Endodermal cell (in vitro differentiated cells): ENCODE measurements at regions not wholly inside any gene's neighbourhood (a gene's known extent, or its start where the extent isn't known, plus 50 kb on each side); places are given as distances from the start of the nearest gene placed in this dataset.

Source experiments
- DNase-seq: peaks from one replicate; pipeline ENCODE4 v3.0.0-alpha.2; 2017
- H3K27ac ChIP-seq: 2 replicates; pipeline ENCODE4 v1.5.1; 2013; ENCODE audit warnings: mild to moderate bottlenecking, low read depth, low read length, moderate library complexity
- H3K27me3 ChIP-seq: 2 replicates; pipeline ENCODE4 v1.6.1; 2013; ENCODE audit warnings: mild to moderate bottlenecking, low read length, moderate library complexity; ENCODE audit not compliant: insufficient read depth, control insufficient read depth, poor library complexity, severe bottlenecking
- H3K36me3 ChIP-seq: 2 replicates; pipeline ENCODE4 v1.7.0; 2013; ENCODE audit warnings: mild to moderate bottlenecking, low read length, moderate library complexity; ENCODE audit not compliant: control insufficient read depth, insufficient read depth
- H3K4me1 ChIP-seq: one replicate; pipeline ENCODE4 v1.7.0; 2013; ENCODE audit warnings: low read length; ENCODE audit not compliant: control insufficient read depth, insufficient read depth
- H3K4me3 ChIP-seq: 2 replicates; pipeline ENCODE4 v1.5.1; 2013; ENCODE audit warnings: mild to moderate bottlenecking, low read length, moderate library complexity
- H3K9ac ChIP-seq: 2 replicates; pipeline ENCODE4 v1.6.1; 2013; ENCODE audit warnings: mild to moderate bottlenecking, low read length, moderate library complexity; ENCODE audit not compliant: poor library complexity, severe bottlenecking; ENCODE audit errors: extremely low read depth
- H3K9me3 ChIP-seq: 2 replicates; pipeline ENCODE4 v1.6.1; 2013; ENCODE audit warnings: mild to moderate bottlenecking, low read length, moderate library complexity; ENCODE audit not compliant: control insufficient read depth
- H3K27ac Mint-ChIP-seq: 2 replicates; pipeline ENCODE4 v1.8.0; 2020; ENCODE audit warnings: mixed read lengths
- H3K27me3 Mint-ChIP-seq: 2 replicates; pipeline ENCODE4 v1.8.0; 2021; ENCODE audit warnings: mild to moderate bottlenecking, mixed read lengths; ENCODE audit not compliant: insufficient read depth
- H3K36me3 Mint-ChIP-seq: 2 replicates; pipeline ENCODE4 v1.8.0; 2020; ENCODE audit warnings: low read depth, mixed read lengths
- H3K4me1 Mint-ChIP-seq: 2 replicates; pipeline ENCODE4 v1.8.0; 2020; ENCODE audit warnings: mixed read lengths
- H3K4me3 Mint-ChIP-seq: 2 replicates; pipeline ENCODE4 v1.8.0; 2020; ENCODE audit warnings: mild to moderate bottlenecking, moderate library complexity, mixed read lengths
- H3K9me3 Mint-ChIP-seq: 2 replicates; pipeline ENCODE4 v1.8.0; 2020; ENCODE audit warnings: mild to moderate bottlenecking, mixed read lengths
- WGBS, 2 experiments: methylation state at CpG; one replicate each; pipeline versions ENCODE4 v1.1.5 to v1.1.7; 2013; ENCODE audit warnings: missing lambda C conversion rate in 2 of 2, mixed read lengths in 1 of 2; ENCODE audit not compliant: insufficient coverage in 1 of 2, insufficient read length in 1 of 2; 5-methylcytosine and 5-hydroxymethylcytosine counted together
- TF ChIP-seq, protein P1 (sequence below): fragments of 200-600 bp; sonication (generic); conservative IDR thresholded peaks from 2 replicates; pipeline ENCODE4 v1.5.0; 2021; ENCODE audit warnings: antibody characterized with exemption, mild to moderate bottlenecking

DNA sequence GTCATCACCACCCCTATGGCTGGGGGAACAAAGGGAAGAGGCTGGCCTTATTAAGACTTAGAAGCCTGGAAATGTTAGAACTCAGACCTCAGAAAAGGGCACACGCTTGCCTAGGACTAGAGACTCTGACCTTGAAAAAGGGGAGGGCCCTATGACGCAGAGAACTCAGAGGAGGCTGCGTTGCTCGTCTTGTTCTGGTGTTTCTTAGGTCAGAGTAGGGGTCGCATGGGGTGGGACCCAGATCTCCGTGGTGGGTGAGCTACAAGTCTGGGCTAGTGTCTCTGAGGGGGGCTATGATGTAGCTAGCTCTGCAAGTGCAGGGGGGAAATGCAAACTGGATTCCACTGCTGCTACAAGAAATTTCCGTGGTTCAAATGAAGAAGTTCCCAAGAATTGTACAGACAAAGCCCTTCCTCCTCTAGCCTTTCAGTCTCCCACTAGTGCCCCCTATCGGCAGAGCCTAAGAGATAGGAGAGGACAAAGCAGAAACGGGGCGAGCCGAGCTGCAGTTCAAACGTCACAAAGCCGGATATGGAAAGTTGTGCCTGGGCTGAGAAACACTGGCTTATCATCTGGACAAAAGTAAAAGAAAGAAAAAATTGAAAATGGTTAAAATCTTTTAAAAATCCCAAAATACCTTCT, 392.9 kb upstream of the ROBO2 start:
- TF ChIP-seq, protein P1, sequence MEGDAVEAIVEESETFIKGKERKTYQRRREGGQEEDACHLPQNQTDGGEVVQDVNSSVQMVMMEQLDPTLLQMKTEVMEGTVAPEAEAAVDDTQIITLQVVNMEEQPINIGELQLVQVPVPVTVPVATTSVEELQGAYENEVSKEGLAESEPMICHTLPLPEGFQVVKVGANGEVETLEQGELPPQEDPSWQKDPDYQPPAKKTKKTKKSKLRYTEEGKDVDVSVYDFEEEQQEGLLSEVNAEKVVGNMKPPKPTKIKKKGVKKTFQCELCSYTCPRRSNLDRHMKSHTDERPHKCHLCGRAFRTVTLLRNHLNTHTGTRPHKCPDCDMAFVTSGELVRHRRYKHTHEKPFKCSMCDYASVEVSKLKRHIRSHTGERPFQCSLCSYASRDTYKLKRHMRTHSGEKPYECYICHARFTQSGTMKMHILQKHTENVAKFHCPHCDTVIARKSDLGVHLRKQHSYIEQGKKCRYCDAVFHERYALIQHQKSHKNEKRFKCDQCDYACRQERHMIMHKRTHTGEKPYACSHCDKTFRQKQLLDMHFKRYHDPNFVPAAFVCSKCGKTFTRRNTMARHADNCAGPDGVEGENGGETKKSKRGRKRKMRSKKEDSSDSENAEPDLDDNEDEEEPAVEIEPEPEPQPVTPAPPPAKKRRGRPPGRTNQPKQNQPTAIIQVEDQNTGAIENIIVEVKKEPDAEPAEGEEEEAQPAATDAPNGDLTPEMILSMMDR = peak; percentile 70
- no peaks in the 10 kb centered on the region for H3K36me3 Mint-ChIP-seq
- no peak overlapping the region for H3K4me3 ChIP-seq
- H3K27me3 Mint-ChIP-seq = no peaks in the 10 kb centered on the region
- H3K27ac ChIP-seq = no peak overlapping the region
- H3K9me3 Mint-ChIP-seq = no peaks in the 10 kb centered on the region
- no peaks in the 10 kb centered on the region for H3K36me3 ChIP-seq
- H3K9me3 ChIP-seq = no peaks in the 10 kb centered on the region
- H3K4me3 Mint-ChIP-seq = no peak overlapping the region
- peaks cover 10% of the 10 kb centered on the region for H3K4me1 Mint-ChIP-seq
- peak; percentile 82 for DNase-seq
- 94 to 100% methylated on average over 2 to 13 of the region's 13 CpGs for WGBS, 2 experiments
- H3K9ac ChIP-seq = no peak overlapping the region
- H3K27ac Mint-ChIP-seq = peak overlapping the region; percentile 76
- H3K27me3 ChIP-seq = no peaks in the 10 kb centered on the region
- no peaks in the 10 kb centered on the region for H3K4me1 ChIP-seq

DNA sequence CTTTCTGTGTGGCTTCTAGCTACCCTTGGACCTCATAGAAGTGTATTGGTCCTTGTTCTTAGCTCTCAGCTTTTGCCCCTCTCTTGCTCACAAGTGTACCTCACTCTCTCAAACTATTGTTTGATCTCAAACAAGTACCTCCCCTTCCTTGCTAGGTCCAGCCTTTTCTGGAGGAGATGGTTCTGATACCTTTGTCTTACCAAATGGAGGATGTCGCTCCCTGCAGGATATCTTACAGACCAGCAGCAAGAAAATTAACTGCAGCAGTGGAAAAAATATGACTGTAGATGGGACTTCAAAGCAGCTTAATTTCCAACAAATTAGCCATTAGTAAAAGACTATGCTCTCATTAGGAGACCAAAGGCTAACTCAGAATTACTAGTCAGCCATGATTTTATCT, 388.1 kb upstream of the ROBO2 start:
- no peak for DNase-seq
- no peaks in the 10 kb centered on the region for H3K9me3 Mint-ChIP-seq
- peaks cover 4% of the 10 kb centered on the region for H3K4me1 ChIP-seq
- H3K9ac ChIP-seq = no peak overlapping the region
- H3K27me3 Mint-ChIP-seq = no peaks in the 10 kb centered on the region
- no peak overlapping the region for H3K4me3 Mint-ChIP-seq
- H3K36me3 Mint-ChIP-seq = no peaks in the 10 kb centered on the region
- no peak overlapping the region for H3K27ac ChIP-seq
- TF ChIP-seq, protein P1 = peak; percentile 63
- no peaks in the 10 kb centered on the region for H3K27me3 ChIP-seq
- H3K4me1 Mint-ChIP-seq = peaks cover 15% of the 10 kb centered on the region
- no peaks in the 10 kb centered on the region for H3K36me3 ChIP-seq
- no peaks in the 10 kb centered on the region for H3K9me3 ChIP-seq
- 84% methylated on average over 1 of the region's 1 CpG; no CpG with 5 or more reads in 1 of the 2 experiments for WGBS, 2 experiments
- H3K4me3 ChIP-seq = no peak overlapping the region
- H3K27ac Mint-ChIP-seq = no peak overlapping the region

DNA sequence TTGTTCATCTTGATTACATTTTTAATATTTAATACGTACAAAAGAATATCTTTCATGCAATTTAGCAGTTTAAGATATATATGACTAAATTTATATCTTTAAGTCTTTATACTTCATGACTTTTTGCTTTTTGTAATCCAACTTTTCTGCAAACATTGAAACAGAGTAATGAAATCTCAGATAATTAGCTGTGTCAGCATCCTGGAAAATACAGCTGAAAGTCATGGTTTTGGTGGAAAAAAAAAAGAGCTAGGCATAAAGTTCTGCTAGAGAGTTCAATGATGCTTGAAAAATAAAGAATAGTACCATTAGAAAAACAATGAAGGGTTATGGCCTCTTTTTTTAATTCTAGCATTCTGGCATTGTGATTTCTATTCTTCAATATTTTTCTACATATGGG, 387.4 kb upstream of the ROBO2 start:
- no peak for DNase-seq
- no peaks in the 10 kb centered on the region for H3K36me3 Mint-ChIP-seq
- H3K27me3 Mint-ChIP-seq = no peaks in the 10 kb centered on the region
- Histone ChIP-seq H3K9me3 (no peaks in the 10 kb centered on the region), H3K27me3 (no peaks in the 10 kb centered on the region), H3K36me3 (no peaks in the 10 kb centered on the region), H3K4me3 (no peak overlapping the region), H3K27ac (no peak overlapping the region), H3K4me1 (peaks cover 5% of the 10 kb centered on the region), H3K9ac (no peak overlapping the region)
- WGBS, 2 experiments = no CpG with 5 or more reads among the region's 1 CpG
- no peak overlapping the region for H3K27ac Mint-ChIP-seq
- peaks cover 18% of the 10 kb centered on the region for H3K4me1 Mint-ChIP-seq
- H3K4me3 Mint-ChIP-seq = no peak overlapping the region
- H3K9me3 Mint-ChIP-seq = no peaks in the 10 kb centered on the region
- TF ChIP-seq, protein P1 = no peak
